ENCODE measurements at regions not wholly inside any gene's neighbourhood (a gene's known extent, or its start where the extent isn't known, plus 50 kb on each side); places are given as distances from the start of the nearest gene placed in this dataset.

- TF ChIP-seq POLR2AphosphoS5 (IDR thresholded peaks at IDR 0.05; ENCODE audit: low read depth, low read length) (no peak), FOXP2 (optimal IDR thresholded peaks at IDR 0.05; ENCODE audit: borderline replicate concordance, extremely low read depth, extremely low read length, insufficient read depth) (no peak), SIN3A (IDR thresholded peaks at IDR 0.05; ENCODE audit: borderline replicate concordance, insufficient read depth, low read length) (no peak), TAF1 (IDR thresholded peaks at IDR 0.05; ENCODE audit: borderline replicate concordance, insufficient read depth, low read length) (no peak), REST (IDR thresholded peaks at IDR 0.05; ENCODE audit: insufficient read depth in 1 of 2, low read depth in 2 of 2, low read length in 2 of 2) (no peak)
Observed at GRCh38 chr13:97566907-97567306, 132.9 kb downstream of the RAP2A start.

Data from PFSK-1 (cell line).